ENCODE measurements at regions not wholly inside any gene's neighbourhood (a gene's known extent, or its start where the extent isn't known, plus 50 kb on each side); places are given as distances from the start of the nearest gene placed in this dataset.

DNA sequence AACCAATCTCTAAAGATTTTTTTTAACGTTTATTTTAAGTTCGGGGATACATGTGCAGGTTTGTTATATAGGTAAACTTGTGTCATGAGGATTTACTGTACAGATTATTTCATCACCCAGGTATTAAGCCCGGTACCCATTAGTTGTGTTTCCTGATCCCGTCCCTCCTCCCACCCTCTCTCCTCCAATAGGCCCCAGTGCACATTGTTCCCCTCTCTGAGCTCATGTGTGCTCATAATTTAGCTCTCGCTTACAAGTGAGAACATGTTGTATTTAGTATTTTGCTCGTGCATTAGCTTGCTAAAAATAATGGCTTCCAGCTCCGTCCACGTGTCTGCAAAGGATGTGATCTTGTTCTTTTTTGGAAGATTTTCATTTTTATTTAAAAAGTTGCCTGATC is 2309.4 kb upstream of the AGA start:
- DNase-seq, result no peak

DNA sequence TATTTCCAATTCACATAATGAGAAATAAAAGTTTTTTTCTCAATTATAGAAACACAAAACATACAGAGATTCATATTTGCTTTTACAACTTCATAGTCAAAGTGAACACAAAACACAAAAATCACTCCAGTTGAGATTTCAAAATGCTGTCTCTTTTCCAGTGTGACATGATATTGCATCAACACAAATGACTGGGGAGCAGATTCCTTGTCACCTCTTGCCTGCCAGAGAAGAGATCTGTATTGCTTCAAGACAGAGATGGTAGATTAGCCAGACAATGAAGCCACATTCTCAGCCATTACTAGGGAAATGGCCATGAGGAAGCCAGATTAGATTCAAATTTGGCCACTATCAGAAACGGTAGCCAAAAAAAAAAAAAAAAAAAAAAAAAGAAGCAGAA is 2313.1 kb upstream of the AGA start:
- DNase-seq, result no peak

DNA sequence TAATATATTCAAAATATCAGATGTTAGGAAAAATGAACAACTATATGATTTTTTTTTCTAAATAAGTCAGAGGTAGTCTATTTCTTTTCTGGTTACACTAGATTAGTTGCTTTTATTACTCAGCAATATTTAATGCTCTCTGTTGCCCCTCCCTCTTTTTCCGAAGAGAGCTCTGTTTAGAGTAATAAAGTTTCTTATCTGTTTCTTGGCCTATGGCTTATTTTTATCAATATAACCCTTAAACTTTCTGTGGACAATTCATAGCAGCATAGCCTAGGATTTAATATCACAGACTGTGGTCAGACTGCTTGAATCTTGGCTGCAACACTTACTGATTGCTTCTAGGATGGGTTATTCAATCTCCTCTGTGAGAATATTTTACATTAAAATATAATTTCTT is 2315.4 kb upstream of the AGA start:
- no peak for DNase-seq

DNA sequence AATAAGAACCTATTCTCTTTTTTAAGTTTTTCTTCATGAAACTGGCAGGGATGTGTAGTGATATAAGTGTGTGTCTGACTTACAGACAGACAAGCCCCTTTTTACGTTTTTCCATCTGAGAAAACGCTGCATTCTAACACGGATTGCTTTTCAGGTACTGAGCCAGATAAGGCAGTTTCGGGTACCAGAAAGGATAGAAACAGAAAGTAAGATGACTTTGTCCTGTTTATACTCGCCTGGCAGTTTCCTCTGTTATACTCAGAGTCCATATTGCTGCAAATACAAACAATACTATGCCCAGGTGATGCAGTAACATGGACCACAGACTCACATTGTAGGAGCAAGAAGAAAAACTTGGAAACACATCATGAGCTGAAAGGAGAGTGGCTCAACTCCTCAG is 2320.6 kb upstream of the AGA start:
- DNase-seq, result no peak

DNA sequence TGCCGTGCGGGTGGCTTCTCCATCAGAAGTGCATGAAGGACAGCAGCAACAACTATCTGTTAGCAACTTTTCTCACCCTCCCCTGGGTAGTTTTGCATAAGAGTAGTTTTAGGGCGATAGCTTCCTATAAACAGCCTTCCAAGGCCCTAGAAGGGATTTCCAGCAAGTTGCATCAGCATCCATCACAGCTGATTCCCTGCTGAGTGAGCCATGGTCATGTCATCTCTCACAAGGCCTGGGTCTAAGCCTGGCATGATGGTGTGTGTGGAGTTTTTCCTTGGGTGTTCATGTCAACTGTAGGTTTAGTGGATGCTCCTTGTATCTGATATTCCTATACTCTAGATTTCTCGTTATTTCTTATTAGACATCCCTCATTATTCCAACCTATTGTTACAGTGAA is 2324.7 kb upstream of the AGA start:
- DNase-seq, result no peak

DNA sequence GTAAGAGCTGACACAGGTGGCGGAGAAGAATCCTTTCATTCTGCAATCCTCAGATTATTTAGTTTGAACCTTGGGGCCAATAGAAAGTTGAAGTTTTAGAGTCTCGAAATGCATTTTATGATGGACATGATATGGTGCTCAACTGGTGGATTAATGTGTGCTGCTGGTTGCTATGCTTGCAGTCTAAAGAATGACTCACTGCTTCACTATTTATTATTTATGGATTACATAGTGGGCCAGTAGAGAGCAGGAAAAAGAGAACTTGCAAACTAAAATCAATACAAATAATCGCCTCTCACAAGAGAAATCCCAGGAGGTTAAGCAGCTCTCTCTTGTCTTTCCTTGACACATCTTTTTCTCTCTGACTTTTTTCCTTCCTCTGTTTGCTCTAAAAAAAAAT is 2326.8 kb upstream of the AGA start:
- DNase-seq, result no peak

DNA sequence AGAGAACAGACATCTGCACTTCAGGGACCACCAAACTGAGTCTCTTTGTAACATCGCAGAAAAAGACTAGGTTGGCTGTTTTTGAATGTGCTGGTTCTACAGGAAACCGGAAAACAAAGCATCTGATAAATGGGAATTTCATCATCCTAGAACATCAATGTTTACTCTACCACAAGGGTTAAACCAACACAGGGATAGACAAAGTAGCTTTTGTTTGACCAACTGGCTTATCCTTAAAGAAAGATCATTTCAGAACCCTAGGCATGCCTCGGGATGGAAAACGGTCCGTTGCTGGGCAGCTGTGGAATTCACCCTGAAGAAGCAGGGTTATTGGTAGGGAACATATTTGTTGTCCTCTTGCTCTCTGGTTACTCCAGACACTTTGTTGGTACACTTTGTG is 2355.5 kb upstream of the AGA start:
- no peak for DNase-seq

DNA sequence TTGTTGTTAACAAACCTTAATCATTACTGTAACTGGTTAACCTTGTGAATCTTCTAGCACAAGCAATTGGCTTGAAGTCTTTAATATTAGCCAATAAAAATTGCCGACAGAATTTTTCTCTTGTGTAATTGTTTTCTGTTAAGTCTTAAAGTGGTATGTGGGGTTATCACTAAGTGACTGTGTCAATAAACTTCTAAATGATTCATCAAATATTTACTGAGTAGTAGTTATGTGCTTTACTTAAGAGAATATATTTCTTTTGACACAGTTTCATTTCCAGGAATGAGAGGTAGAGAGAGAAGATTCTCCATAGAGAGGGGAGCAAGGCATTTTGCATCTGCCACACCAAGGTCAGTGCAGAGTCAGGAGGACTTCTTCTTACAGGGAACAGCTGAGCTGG is 2361.6 kb upstream of the AGA start:
- DNase-seq, result no peak

GRCh38 chr4:179804440-179804839 is 2362.2 kb upstream of the AGA start:
- no peak for DNase-seq

- DNase-seq, result no peak
These were observed 2375.1 kb upstream of the AGA start for GRCh38 chr4:179817317-179817716.

DNA sequence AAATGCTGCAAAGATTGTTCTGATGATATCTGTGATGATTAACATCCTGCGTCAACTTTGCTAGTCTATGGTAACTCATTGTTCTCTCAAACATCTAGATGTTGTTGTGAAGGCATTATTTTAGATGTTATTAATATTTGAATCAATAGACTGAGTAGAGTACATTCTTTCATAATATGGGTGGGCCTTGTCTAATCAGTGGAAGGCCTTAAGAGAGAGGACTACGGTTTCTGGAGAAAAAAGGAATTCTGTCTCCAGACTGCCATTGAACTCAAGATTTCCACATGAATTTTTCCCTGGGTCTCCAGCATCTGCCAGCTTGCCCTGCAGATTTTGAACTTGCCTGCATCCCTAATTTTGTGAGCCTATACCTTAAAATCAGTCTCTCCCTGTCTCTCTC is 2381.1 kb upstream of the AGA start:
- DNase-seq, result no peak

DNA sequence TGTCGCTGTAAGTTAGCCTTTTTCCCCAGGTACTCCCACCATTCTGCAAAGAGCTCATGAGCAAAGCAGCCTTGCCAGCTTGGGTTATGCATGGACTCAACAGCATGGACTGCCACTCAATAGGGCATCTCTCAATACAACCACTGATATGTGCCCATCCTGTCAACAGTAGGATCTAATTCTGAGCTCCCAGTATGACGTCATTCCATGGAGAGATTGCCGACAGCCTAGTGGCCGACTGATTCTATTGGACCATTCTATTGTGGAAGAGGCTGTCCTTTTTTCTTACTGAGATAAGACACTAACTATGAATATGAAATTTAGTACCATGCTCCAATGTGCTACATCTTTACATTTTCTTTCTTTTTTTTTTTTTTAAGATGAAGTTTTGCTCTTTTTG is 2389.0 kb upstream of the AGA start:
- DNase-seq, result no peak

DNA sequence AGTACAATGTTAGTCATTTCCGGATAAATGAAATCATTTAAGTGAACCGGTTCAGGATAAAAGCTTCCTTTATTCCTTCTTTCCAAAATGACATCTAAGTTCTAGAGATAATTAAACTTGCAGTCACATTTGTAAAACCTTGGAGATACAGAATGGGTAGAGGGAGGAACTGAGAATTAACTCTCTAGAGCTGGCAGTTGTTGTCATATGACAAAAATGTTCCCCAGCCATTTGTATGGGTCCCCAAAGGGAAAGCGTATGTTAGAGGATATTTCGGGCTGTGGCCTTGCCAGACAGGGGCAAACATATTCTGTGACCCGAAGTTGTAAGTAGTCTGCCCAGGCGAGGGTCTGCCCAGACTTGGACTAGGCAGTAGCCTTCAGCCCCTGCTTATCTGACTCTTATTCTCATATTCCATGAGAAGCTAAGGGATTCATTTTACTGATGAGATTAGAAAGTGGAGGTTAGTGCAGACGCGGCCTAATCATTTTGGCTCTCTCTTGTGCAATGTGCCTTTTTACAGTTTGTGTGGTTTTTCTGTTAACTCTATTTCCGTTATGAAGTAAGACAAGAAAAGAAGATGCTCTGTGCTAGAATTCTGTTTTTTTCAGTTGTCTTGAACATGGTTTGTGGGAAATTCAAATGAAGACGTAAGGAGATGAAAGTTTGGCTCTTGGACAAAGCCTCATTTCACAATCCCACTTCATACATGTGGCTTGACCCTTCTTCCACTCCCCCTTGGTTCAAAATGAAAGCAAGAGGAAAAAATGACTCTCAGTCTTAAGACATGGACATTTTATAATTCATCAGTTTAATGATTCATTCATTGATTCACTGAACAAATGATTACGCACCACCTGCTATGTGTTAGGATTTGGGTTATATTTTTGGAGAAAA is 2394.2 kb upstream of the AGA start:
- no peak for DNase-seq

DNA sequence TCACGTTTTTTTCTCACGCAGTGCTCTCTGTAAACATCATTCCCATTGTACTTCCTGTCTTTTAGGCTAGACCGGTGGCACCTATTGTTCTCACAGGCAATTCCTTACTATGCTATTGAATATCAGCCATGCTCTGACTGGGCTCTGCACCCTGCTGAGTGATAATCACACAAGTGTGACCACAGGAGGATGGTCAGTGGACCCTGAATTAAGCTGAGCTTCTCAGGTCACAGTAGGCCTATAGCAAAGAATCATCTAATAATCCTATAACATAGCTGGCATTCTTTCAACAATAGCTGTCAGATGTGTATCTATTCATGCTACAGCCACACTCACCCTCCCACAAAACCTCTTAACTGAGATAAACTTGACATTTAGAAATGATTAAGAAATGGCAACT is 2399.8 kb upstream of the TENM3 start:
- DNase-seq, result no peak

- no peak for DNase-seq
These were observed 2387.7 kb upstream of the TENM3 start for GRCh38 chr4:179855469-179855868.

DNA sequence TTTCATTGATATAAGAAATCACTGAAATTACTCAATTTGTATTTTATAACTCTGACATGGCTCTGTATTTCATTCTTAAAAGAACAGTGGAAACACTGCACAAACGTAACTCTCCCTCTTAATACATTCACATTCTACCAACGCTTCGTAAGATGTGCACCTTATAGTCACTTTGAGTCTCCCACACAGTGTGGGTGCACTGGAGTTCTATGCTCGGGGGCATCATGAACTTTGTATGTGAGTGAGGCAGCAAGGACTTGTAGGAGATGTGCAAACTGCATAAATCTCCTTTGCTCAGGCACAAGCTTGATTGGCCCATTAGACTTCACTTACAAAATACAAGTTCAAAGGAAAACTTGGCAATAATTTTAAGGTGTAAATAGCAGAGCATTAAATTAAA is 2385.0 kb upstream of the TENM3 start:
- no peak for DNase-seq

- no peak for DNase-seq
These were observed 2375.8 kb upstream of the TENM3 start for GRCh38 chr4:179867300-179867878.

DNA sequence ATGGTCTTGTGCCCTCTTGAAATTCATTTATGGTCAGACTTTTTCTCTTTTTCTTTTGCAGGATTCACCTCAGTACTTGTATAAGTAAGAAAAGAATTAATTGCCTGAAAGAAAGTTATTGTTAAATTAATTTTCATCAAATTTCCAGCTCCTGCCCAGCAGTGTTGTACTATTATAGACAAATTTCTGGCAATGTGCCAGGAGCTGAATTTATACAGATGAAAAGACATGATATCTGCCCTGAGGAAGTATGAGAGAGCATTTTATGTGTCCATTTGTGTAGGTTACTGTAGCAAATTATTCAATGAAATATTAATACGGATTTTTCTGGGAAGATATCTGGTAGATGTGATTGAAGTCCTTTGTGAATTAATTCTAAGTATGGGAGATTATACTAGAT is 2371.5 kb upstream of the TENM3 start:
- no peak for DNase-seq

- DNase-seq, result no peak
These were observed 2370.4 kb upstream of the TENM3 start for GRCh38 chr4:179872755-179873154.

DNA sequence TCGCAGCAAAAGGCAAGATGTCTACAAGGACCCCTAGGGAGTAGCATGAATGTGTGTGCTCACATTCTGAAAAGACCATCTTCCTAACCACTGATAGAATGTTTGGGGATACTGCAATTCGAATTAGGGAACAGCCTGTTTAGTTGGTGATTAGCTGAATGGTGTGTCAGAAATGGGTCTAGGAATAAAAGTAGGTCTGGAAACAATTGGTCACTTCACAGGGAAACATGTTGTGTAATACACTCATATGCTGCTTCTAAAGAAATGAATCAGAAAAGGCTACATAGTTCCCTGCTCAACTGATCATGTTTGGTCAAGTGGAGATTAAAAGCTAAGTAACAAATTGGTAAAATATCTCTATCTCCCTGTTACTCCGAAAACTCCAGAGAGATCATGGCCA is 2362.4 kb upstream of the TENM3 start:
- DNase-seq, result no peak

DNA sequence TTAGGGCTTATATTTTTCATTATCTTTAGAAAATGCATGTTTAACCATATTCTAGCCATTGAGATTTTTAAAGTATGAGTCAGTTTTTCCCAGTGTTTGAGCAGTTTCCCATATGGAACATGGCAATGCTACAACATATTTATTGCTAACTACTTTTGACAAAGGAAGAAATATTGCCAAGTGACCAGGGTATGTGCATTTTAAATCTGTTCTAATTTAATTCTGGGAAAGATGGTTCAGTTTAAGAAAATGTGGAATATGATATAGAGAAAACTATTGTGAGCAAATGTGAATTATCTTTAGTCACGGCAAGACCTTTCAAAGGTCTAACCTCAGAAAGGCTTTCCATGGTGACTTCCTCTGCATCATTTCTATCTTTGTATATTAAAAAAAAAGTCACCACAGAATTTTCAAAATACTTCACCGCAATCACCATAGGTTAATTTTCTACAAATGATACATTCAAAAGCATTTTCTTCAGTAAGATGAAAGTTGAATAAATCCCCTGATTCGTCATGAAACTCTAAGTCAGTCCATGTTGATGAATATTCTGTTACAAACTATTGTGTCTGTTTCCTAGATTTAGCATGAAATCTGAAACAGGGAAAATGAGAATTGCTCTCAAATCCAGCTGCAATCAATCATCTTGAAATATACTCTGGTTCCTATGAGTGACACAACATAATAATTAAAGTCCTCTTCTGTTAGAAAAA is 2349.0 kb upstream of the TENM3 start:
- no peak for DNase-seq

- DNase-seq, result no peak
These were observed 2323.6 kb upstream of the TENM3 start for GRCh38 chr4:179919587-179919986.

DNA sequence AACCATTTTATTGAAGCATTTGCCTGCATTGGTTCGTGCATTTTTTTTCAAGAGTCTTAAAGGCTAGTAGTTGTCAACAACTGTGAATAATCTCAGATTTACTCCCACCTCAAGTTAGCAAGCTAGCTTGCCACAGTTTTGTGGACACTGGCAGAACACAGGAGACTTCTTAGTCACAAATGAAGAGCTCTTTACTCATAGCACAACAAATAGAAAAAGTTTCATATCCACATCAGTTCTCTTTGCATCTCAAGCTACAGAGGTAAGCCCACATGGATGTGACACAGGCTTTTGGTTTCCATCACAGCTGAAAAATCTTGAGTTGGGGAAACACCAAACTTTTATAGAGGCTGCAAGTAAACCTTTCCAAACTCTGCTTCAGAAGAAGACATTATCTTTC is 2315.7 kb upstream of the TENM3 start:
- no peak for DNase-seq

GRCh38 chr4:179941911-179942310 is 2301.3 kb upstream of the TENM3 start:
- DNase-seq, result no peak

Measured in NCI-H1436 treated with DMSO at 0.1 percent for 48 hours (cell line).